ENCODE measurements at regions not wholly inside any gene's neighbourhood (a gene's known extent, or its start where the extent isn't known, plus 50 kb on each side); places are given as distances from the start of the nearest gene placed in this dataset.

- DNase-seq (ENCODE audit: low read depth in 2 of 2): peak in 1 of 2 donors; percentile 2
- no peak overlapping the region for H3K9ac ChIP-seq (ENCODE audit: insufficient read depth, low read length)
- no peaks in the 10 kb centered on the region for H3K9me3 ChIP-seq (ENCODE audit: control insufficient read depth, insufficient read depth, low read depth, low read length)
- no peaks in the 10 kb centered on the region for H4K20me1 ChIP-seq (ENCODE audit: control insufficient read depth, extremely low read depth, insufficient read depth, low read length)
- H3K4me1 ChIP-seq (ENCODE audit: control insufficient read depth, extremely low read depth, insufficient read depth, low read length): no peaks in the 10 kb centered on the region
- H3K4me2 ChIP-seq (ENCODE audit: extremely low read depth, insufficient read depth, low read length): no peak overlapping the region
- TF ChIP-seq CTCF (conservative IDR thresholded peaks at IDR 0.05 in 1 of 2, IDR thresholded peaks at IDR 0.05 in 1 of 2; ENCODE audit: low read depth in 1 of 2, low read length in 2 of 2): no peak
- no peak for TF ChIP-seq EZH2 (IDR thresholded peaks at IDR 0.05; ENCODE audit: low read length, missing control alignments)
- no peak overlapping the region for H3K4me3 ChIP-seq (replicated peaks in 1 of 4; ENCODE audit: control extremely low read depth in 1 of 4, insufficient read depth in 1 of 4, low read depth in 3 of 4, low read length in 4 of 4)
- no peaks in the 10 kb centered on the region for H3K36me3 ChIP-seq (ENCODE audit: control insufficient read depth, insufficient read depth, low read length)
- no peaks in the 10 kb centered on the region for H3K27me3 ChIP-seq (ENCODE audit: control insufficient read depth, insufficient read depth, low read length)
- no peaks in the 10 kb centered on the region for H3K79me2 ChIP-seq (ENCODE audit: control insufficient read depth, insufficient read depth, low read length)
- H3K27ac ChIP-seq (ENCODE audit: insufficient read depth, low read length): no peak overlapping the region
- no peak overlapping the region for H2AFZ ChIP-seq (ENCODE audit: low read length)
Measured at GRCh38 chr18:27652480-27653121, 467.5 kb upstream of the CHST9 start.

GRCh38 chr18:27649621-27650020 is 464.5 kb upstream of the CHST9 start:
- H3K9me3 ChIP-seq (ENCODE audit: control insufficient read depth, insufficient read depth, low read depth, low read length): no peaks in the 10 kb centered on the region
- H3K4me3 ChIP-seq (replicated peaks in 1 of 4; ENCODE audit: control extremely low read depth in 1 of 4, insufficient read depth in 1 of 4, low read depth in 3 of 4, low read length in 4 of 4): no peak overlapping the region
- no peaks in the 10 kb centered on the region for H3K27me3 ChIP-seq (ENCODE audit: control insufficient read depth, insufficient read depth, low read length)
- no peak overlapping the region for H3K4me2 ChIP-seq (ENCODE audit: extremely low read depth, insufficient read depth, low read length)
- no peaks in the 10 kb centered on the region for H3K36me3 ChIP-seq (ENCODE audit: control insufficient read depth, insufficient read depth, low read length)
- TF ChIP-seq CTCF (conservative IDR thresholded peaks at IDR 0.05 in 1 of 2, IDR thresholded peaks at IDR 0.05 in 1 of 2; ENCODE audit: low read depth in 1 of 2, low read length in 2 of 2) (no peak), EZH2 (IDR thresholded peaks at IDR 0.05; ENCODE audit: low read length, missing control alignments) (no peak)
- H3K9ac ChIP-seq (ENCODE audit: insufficient read depth, low read length): no peak overlapping the region
- no peak for DNase-seq (ENCODE audit: low read depth in 2 of 2)
- H3K4me1 ChIP-seq (ENCODE audit: control insufficient read depth, extremely low read depth, insufficient read depth, low read length): no peaks in the 10 kb centered on the region
- no peak overlapping the region for H3K27ac ChIP-seq (ENCODE audit: insufficient read depth, low read length)
- no peaks in the 10 kb centered on the region for H4K20me1 ChIP-seq (ENCODE audit: control insufficient read depth, extremely low read depth, insufficient read depth, low read length)
- H2AFZ ChIP-seq (ENCODE audit: low read length): no peak overlapping the region
- H3K79me2 ChIP-seq (ENCODE audit: control insufficient read depth, insufficient read depth, low read length): no peaks in the 10 kb centered on the region

- H3K4me2 ChIP-seq (ENCODE audit: extremely low read depth, insufficient read depth, low read length): no peak overlapping the region
- no peaks in the 10 kb centered on the region for H3K36me3 ChIP-seq (ENCODE audit: control insufficient read depth, insufficient read depth, low read length)
- DNase-seq (ENCODE audit: low read depth in 2 of 2): peak in 1 of 2 donors; percentile 8
- H3K9me3 ChIP-seq (ENCODE audit: control insufficient read depth, insufficient read depth, low read depth, low read length): no peaks in the 10 kb centered on the region
- H3K79me2 ChIP-seq (ENCODE audit: control insufficient read depth, insufficient read depth, low read length): no peaks in the 10 kb centered on the region
- H3K4me1 ChIP-seq (ENCODE audit: control insufficient read depth, extremely low read depth, insufficient read depth, low read length): no peaks in the 10 kb centered on the region
- H2AFZ ChIP-seq (ENCODE audit: low read length): no peak overlapping the region
- no peak overlapping the region for H3K9ac ChIP-seq (ENCODE audit: insufficient read depth, low read length)
- no peaks in the 10 kb centered on the region for H4K20me1 ChIP-seq (ENCODE audit: control insufficient read depth, extremely low read depth, insufficient read depth, low read length)
- H3K27ac ChIP-seq (ENCODE audit: insufficient read depth, low read length): no peak overlapping the region
- H3K4me3 ChIP-seq (replicated peaks in 1 of 4; ENCODE audit: control extremely low read depth in 1 of 4, insufficient read depth in 1 of 4, low read depth in 3 of 4, low read length in 4 of 4): no peak overlapping the region
- no peak for TF ChIP-seq CTCF (conservative IDR thresholded peaks at IDR 0.05 in 1 of 2, IDR thresholded peaks at IDR 0.05 in 1 of 2; ENCODE audit: low read depth in 1 of 2, low read length in 2 of 2)
- TF ChIP-seq EZH2 (IDR thresholded peaks at IDR 0.05; ENCODE audit: low read length, missing control alignments): no peak
- no peaks in the 10 kb centered on the region for H3K27me3 ChIP-seq (ENCODE audit: control insufficient read depth, insufficient read depth, low read length)
Measured at GRCh38 chr18:27645929-27646328, 460.8 kb upstream of the CHST9 start.

All from fibroblast of lung (primary cell).